ENCODE measurements at regions not wholly inside any gene's neighbourhood (a gene's known extent, or its start where the extent isn't known, plus 50 kb on each side); places are given as distances from the start of the nearest gene placed in this dataset.

- H3K27ac ChIP-seq (ENCODE audit: low read length) = no peak overlapping the region
- no peak for DNase-seq
- H3K27me3 ChIP-seq (replicated peaks; ENCODE audit: insufficient read depth, low read length) = no peaks in the 10 kb centered on the region; the same call in 1 of the 2 replicates
- H3K4me1 ChIP-seq (ENCODE audit: low read length) = no peaks in the 10 kb centered on the region
- H3K4me3 ChIP-seq (ENCODE audit: low read length) = no peak overlapping the region
- H3K79me2 ChIP-seq (ENCODE audit: low read length) = no peaks in the 10 kb centered on the region
- H3F3A ChIP-seq (ENCODE audit: insufficient read depth, low read length) = no peaks in the 10 kb centered on the region
- H4K20me1 ChIP-seq (ENCODE audit: insufficient read depth, low read length) = no peaks in the 10 kb centered on the region
- no peaks in the 10 kb centered on the region for H3K36me3 ChIP-seq (replicated peaks; ENCODE audit: insufficient read depth, low read length)
- H3K9ac ChIP-seq (ENCODE audit: low read length) = no peak overlapping the region
- H3K9me2 ChIP-seq (replicated peaks; ENCODE audit: insufficient read depth, low read length) = no peaks in the 10 kb centered on the region
- no peak overlapping the region for H2AFZ ChIP-seq (ENCODE audit: low read length)
- no peak for TF ChIP-seq EZH2 (optimal IDR thresholded peaks at IDR 0.05; ENCODE audit: low read depth, low read length)
- no peak for TF ChIP-seq EZH2phosphoT487 (IDR thresholded peaks at IDR 0.05; ENCODE audit: low read length)
- no peak for TF ChIP-seq CTCF (IDR thresholded peaks at IDR 0.05; ENCODE audit: low read length)
- no peak overlapping the region for H3K4me2 ChIP-seq (ENCODE audit: low read depth, low read length)
- H3K9me3 ChIP-seq (replicated peaks; ENCODE audit: insufficient read depth, low read length) = no peaks in the 10 kb centered on the region
Observed at GRCh38 chr2:120641366-120641771, 94.3 kb upstream of the GLI2 start.

- H3K27ac ChIP-seq (ENCODE audit: low read length) = no peak overlapping the region
- no peaks in the 10 kb centered on the region for H4K20me1 ChIP-seq (ENCODE audit: insufficient read depth, low read length)
- H3K36me3 ChIP-seq (replicated peaks; ENCODE audit: insufficient read depth, low read length) = no peaks in the 10 kb centered on the region
- no peak overlapping the region for H2AFZ ChIP-seq (ENCODE audit: low read length)
- no peak for DNase-seq
- no peaks in the 10 kb centered on the region for H3K9me3 ChIP-seq (replicated peaks; ENCODE audit: insufficient read depth, low read length)
- H3K27me3 ChIP-seq (replicated peaks; ENCODE audit: insufficient read depth, low read length) = no peaks in the 10 kb centered on the region
- H3K9ac ChIP-seq (ENCODE audit: low read length) = no peak overlapping the region
- no peak overlapping the region for H3K4me2 ChIP-seq (ENCODE audit: low read depth, low read length)
- TF ChIP-seq CTCF (IDR thresholded peaks at IDR 0.05; ENCODE audit: low read length) = no peak
- H3K4me3 ChIP-seq (ENCODE audit: low read length) = no peak overlapping the region
- H3K9me2 ChIP-seq (replicated peaks; ENCODE audit: insufficient read depth, low read length) = no peaks in the 10 kb centered on the region
- H3K79me2 ChIP-seq (ENCODE audit: low read length) = no peaks in the 10 kb centered on the region
- no peaks in the 10 kb centered on the region for H3F3A ChIP-seq (ENCODE audit: insufficient read depth, low read length)
- no peaks in the 10 kb centered on the region for H3K4me1 ChIP-seq (ENCODE audit: low read length)
Observed at GRCh38 chr2:120642646-120643045, 93.0 kb upstream of the GLI2 start.

- TF ChIP-seq CTCF (IDR thresholded peaks at IDR 0.05; ENCODE audit: low read length) (no peak), EZH2phosphoT487 (IDR thresholded peaks at IDR 0.05; ENCODE audit: low read length) (no peak), EZH2 (optimal IDR thresholded peaks at IDR 0.05; ENCODE audit: low read depth, low read length) (no peak)
- no peak overlapping the region for H3K4me2 ChIP-seq (ENCODE audit: low read depth, low read length)
- H3K27ac ChIP-seq (ENCODE audit: low read length) = no peak overlapping the region
- DNase-seq = no peak
- H3K36me3 ChIP-seq (replicated peaks; ENCODE audit: insufficient read depth, low read length) = no peaks in the 10 kb centered on the region
- no peaks in the 10 kb centered on the region for H3K4me1 ChIP-seq (ENCODE audit: low read length)
- no peaks in the 10 kb centered on the region for H3K9me2 ChIP-seq (replicated peaks; ENCODE audit: insufficient read depth, low read length)
- H3K4me3 ChIP-seq (ENCODE audit: low read length) = no peak overlapping the region
- no peaks in the 10 kb centered on the region for H3K79me2 ChIP-seq (ENCODE audit: low read length)
- no peaks in the 10 kb centered on the region for H3K9me3 ChIP-seq (replicated peaks; ENCODE audit: insufficient read depth, low read length)
- H3K27me3 ChIP-seq (replicated peaks; ENCODE audit: insufficient read depth, low read length) = no peaks in the 10 kb centered on the region
- H2AFZ ChIP-seq (ENCODE audit: low read length) = no peak overlapping the region
- no peaks in the 10 kb centered on the region for H4K20me1 ChIP-seq (ENCODE audit: insufficient read depth, low read length)
- H3K9ac ChIP-seq (ENCODE audit: low read length) = no peak overlapping the region
- no peaks in the 10 kb centered on the region for H3F3A ChIP-seq (ENCODE audit: insufficient read depth, low read length)
Observed at GRCh38 chr2:120646994-120647393, 88.7 kb upstream of the GLI2 start.

Data from MM.1S (cell line).